NCI-H146 (cell line): ENCODE measurements at regions not wholly inside any gene's neighbourhood (a gene's known extent, or its start where the extent isn't known, plus 50 kb on each side); places are given as distances from the start of the nearest gene placed in this dataset.
A peak's percentile ranks its signal among the peaks of the same experiment; 100 is the strongest.
"Not testable (repeated sequence)": the region's sequence is repeated elsewhere in the genome, so short reads cannot be mapped to it uniquely, and the experiment has no call there.

Experiments used
- DNase-seq: peaks from one replicate; lab custom pipeline; 2025; lab: John Stamatoyannopoulos, UW

DNA sequence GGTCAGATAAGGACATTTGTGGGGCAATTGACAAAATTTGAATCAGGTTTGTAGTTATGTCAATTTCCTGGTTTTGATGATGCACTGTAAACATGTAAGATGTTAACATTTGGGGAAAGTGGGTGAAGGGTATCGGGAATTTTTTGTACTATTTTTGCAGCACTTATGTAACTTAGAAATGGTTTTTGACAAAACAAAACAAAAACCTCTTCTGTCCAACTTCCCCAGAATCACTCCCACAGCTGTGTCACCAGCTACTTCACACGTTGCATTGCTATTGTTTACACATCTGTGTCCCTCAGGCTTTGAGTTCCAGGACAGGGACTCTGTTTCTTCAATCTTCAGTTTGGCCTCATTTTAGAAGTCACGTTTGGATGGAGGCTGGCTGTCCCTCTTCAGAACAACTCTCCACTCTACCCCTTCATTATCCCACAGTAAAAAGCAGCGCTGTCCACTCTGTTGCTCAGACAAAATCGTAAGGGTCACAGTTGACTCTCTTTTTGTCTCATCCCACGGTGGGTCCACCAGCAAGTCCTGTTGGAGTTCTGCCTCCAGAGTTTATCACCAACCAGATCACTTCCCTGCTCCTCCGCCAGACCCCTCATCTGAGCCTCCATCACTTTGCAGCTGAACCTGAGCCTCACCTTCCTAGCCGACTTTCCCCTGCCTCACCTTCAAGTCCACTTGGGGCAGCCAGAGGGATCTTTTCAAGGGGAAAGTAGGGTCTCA, 63.2 kb downstream of the NENF start:
- no peak for DNase-seq

DNA sequence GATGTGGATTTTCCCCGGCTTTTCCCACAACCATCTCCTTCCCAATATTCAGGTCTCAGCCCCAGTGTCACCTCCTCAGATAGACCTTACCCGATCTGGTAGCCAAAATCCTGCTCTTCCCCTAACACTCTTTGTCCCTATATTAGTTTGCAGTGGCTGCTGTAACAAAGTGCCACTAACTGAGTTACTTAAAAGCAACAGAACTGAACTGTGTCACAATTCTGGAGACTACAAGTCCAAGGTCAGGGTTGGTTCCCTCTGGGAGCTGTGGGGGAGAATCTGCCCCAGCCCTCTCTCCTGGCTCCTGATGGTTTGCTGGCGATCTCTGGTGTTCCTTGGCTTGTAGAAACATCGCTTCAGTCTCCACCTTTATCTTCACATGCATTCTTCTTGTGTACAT, 64.0 kb downstream of the NENF start:
- DNase-seq: no peak

DNA sequence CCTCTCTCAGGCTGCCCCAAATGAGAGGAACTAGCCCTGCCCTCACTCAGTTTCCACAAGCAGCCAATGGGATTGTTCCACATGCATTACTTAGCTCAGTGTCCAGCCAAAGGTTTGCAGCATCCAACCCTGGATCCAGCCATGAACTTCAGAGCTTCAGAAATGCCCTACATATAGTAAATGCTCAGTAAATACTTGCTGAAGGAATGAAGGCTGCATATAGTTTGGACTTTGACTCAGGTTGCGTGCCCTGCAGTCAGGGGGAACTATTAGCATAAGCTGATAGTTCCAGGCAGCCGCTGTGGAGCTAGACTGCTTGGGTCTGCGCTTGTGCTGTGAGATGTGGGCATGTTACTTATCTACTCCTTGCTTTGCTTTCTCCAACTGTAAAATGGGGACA, 64.8 kb downstream of the NENF start:
- no peak for DNase-seq

DNA sequence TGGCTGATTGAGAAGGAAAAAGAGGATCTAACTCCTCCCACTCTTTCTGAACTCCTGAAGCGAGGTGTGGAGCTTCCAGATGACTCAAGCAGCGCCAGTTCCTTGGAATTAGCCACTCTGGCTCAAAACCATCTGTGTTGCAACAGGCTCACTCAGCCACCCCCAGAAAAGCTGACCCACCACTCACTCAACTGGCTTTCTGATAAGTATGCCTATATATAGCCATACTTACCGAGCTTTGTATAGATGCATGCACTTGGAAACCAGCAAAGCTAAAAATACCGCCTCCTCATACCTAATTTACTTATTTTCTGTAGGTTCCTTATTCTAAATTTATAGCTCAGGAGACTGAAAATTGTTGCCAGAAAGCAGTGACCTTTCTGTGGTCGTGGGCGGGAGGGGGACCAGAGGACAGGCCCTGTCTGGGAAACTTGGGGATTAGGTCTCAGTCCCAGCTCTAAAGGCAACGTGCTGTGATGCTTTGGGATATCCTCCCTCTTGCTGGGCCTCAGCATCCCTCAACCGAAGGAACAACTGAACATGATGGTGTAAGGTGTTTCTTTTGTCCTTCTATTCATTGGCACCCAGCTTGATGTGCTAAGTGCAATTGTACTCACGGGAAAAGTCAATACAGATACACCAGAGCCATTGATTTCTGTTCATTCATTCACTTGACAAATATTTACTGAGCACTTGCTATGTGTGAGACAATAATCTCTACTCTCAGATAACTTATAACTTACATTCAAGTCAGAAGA, 65.7 kb downstream of the NENF start:
- DNase-seq: peak; percentile 96

DNA sequence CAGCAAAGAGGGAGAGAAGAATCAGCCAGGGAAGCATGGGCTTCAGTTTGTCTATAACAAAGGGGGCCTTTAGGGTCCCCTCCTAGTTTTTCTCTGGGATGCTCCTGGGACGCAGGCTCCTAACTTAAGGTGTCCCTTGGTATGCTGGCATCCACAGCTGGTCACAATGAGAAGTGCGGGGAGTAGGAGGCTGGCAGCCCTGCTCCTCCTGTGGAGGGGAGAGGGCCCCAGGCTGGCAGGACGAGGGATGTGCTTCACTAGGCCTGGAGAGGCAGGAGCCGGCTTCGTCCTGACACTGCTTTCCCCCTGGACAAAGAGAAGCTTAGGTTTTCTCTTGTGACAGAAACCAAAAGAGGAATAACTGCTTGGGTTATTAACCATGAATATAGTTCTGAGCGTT, 67.6 kb downstream of the NENF start:
- DNase-seq: no peak

DNA sequence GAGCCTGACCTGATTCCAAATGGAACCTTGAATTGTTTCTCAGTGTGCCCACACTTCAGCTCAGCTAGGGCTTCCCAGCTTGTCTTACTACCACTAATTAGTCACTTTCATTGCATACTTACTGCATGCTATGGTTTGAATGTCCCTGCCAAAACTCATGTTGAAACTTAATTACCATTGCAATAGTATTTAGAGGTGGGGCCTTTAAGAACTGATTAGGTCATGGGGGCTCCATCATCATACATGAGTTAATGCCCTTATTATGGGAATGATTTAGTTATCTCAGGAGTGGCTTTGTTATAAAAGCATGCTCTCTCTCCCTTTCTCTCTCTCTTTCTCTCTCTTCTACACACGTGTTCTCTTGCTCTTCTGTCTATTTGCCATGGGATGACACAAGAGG, 68.3 kb downstream of the NENF start:
- no peak for DNase-seq

DNA sequence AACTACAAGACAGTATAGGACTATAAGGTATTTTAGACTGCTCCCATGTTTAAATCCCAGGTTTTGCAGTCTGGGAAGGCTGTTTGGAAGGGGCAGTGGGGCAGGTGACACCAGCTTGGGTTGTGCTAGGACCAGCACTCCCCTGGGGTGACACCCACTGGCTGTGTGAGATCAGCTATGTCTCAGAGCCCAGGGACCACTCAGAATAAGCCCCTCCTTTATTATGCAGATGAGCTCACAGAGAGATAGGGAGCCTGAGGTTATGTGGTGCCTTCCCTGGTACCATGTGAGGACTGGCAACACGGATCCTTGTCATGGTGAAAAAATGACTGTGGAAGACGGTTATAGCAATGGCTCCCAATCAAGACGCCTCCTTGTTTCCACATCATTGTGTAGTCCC, 71.0 kb downstream of the NENF start:
- peak; percentile 34 for DNase-seq

DNA sequence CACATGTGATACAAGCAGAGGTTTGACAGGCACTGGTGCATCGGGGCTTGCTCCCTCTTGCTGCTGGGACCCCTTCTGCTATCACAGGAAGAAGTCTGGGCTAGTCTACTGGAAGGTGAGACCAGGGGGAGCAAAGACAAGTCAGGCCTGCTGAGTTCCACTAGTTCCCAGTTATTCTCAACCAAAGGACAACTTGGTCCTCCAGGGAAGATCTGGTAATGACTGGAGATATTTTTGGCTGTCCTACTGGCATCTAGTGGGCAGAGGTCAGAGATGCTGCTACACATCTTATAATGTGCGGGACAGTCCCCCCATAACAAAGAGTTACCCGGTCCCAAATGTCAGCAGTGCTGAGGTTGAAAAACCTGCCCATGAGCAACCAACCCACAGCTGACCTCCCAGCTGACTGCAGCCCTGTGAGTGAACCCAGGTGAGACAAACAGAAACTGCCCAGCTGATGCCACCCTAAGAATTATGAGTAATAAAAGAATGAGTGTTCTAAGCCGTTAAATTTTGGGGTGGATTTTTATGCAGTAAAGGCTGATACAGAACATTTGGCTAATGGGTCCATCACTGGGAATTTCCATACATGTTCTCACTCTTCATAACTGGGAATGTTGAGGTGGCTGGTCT, 71.6 kb downstream of the NENF start:
- no peak for DNase-seq

DNA sequence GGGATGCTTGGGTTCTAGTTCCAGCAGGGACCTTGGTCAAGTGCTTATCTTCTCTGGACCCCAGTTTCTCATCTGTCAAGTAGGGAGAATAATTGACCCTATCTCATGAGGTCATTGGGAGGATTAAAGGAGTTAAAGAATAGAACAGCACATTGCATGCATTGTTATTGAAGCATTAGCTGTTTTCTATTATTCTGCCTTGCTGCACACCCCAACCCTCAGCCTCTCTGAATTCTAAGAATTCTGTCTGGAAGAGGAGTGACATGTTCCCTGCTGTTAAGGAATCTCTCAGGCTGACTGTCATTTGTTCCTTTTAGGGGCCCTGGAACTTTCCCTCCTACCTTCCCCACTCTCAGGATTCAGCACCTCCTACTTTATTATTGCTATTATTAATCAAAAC, 73.9 kb downstream of the NENF start:
- no peak for DNase-seq

DNA sequence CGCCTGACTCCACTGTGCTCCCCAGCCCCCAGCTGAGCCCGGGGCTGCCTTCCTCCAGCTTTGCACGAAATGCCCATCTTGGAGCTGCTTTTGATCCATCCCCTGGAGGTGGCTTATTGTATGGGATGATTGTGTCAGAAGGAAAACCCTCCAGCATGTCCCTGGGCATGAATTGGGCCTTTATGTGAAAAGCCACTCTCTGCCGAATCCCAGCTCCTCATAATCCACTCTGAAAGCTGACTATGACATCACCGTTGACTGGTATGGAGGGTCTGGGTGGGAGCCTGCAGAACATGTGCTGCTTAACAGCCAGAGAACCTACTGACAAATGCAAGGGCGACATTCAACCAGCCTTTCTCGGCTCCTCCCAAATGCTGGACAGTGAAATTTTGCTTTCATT, 74.6 kb downstream of the NENF start:
- DNase-seq: no peak

DNA sequence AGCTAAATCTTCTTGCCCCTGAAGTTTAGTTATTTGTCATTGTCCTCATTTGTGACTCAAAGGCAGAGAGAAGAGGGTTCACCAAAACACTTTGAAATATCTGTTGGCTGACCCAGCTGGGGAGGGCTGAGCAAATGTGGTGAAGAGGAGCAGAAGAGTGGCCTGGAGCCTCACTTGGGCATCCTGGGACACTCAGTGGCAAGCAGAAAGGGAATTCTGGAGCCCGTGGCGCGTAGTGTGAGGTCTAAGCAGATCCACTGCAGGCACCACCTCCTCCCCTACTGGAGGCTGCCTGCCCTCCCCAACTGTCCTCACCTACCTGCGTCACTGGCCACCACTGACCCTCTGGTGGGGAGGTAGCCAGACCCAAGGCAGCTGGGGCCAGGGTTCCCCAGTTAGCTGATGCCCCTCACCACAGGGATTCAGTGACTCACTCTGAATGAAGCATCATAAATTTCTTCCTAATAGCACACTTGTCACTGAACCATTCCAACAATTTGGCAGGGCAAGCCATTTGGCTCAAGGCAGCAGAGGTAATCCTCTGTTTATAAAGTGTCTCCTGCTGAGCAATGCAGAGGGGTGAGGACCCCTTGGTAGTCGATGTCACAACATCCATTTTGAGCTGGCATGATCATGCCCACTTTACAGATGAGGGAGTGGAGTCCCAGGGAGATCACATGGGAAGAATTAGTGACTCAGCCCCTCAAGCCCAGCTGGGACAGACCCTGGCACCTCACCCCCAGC, 80.3 kb downstream of the NENF start:
- DNase-seq: peak; percentile 33

DNA sequence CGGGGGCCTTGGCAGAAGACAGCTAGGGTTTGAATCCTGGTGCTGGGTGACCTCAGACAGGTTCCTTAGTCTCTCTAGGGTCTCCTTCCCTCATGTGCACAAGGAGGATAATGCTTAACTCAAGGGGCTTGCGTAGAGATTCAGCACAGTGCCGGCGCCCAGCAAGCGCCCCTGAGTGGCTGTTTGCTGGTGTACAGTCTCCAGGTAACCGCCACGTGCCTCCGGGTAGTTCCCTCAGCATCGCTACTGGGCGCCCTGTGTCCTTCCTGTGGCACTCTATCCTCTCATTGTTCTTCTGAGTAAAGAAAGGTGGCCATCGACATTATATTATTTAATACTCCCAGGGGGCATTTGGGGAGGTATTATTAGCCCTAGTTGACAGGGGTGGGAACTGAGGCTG, 80.9 kb downstream of the NENF start:
- DNase-seq: no peak

DNA sequence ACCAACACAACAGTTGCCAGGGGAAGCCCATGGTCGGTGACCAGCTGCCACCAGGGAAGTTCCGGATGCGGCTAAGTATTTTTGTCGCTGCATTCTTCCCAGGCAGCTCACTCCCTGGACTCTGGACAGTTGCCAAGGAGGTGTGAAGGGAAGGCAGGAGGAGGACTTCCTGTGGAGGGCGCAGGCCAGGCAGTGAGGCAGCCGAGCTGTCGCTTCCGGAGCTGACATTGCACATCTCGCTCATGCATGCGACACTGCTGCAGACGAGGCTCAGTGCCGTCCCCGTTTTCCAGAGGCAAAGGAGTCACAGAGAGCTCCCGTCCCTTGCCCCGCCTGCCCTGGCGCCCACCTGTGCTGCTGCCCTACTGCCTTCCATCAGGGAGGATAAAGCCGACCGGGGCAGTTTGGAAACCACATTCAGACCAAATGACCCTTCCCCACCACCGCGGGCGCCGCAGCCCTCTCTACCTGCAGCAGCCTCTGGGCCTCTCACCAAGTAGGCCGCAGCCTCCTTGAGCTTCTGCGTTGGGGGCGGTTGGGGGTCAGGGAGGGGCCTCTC, 81.4 kb downstream of the NENF start:
- DNase-seq: peak; percentile 51

DNA sequence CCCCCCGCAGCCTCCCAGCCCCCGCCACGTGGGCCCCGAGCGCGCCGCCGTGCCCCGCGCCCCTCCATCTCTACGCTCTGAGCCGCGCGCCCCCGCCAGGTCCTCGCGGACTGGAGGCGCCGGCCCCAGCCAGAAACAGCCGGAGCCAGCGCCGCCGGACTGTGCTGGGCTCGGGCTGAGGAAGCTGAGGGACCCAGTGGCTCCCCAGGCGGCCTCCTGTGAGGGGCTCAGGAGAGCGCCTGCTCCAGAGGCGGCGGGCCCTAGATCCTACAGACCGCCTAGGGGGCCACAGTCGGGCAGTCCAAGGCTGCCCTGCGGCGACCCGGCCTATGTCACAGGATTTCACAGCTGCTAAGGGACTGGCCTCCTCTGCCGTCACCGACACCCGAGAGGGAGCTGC, 82.1 kb downstream of the NENF start:
- no peak for DNase-seq

DNA sequence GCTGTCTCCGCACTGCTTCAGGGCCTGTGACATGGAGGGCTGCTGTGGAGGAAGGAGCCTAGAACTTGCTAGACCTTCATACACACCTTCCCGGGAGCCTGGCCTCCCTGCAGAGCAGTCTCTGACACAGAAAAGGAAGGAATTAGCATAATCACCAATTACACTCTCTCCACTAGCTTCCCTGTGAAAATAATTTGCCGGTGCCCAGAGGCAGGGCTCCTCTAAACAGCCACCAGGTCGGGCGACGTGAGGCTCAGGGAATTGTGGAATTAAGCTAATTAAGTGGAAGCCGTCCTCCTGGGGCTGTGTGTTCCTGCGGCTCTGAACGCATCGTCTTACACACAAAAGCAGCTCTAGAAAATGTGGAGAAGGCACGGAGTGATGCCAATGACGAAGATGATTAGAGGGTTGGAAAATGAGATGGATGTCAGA, 82.6 kb downstream of the NENF start:
- DNase-seq: peak; percentile 58

DNA sequence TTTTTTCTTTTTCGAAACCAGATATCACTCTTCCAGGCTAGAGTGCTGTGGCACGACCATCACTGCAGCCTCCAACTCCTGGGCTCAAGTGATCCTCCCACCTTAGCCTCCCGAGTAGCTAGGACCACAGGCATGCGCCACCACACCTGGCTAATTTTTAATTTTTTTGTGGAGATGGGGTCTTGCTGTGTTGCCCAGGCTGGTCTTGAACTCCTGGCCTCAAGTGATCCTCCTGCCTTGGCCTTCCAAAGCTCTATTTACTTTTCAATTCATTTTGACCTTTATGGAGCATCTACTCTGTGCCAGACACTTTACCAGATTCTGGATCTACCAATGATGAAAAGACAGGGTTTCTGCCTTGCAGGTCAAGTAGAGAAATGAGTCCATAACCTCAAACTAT, 83.3 kb downstream of the NENF start:
- not testable (repeated sequence) for DNase-seq

DNA sequence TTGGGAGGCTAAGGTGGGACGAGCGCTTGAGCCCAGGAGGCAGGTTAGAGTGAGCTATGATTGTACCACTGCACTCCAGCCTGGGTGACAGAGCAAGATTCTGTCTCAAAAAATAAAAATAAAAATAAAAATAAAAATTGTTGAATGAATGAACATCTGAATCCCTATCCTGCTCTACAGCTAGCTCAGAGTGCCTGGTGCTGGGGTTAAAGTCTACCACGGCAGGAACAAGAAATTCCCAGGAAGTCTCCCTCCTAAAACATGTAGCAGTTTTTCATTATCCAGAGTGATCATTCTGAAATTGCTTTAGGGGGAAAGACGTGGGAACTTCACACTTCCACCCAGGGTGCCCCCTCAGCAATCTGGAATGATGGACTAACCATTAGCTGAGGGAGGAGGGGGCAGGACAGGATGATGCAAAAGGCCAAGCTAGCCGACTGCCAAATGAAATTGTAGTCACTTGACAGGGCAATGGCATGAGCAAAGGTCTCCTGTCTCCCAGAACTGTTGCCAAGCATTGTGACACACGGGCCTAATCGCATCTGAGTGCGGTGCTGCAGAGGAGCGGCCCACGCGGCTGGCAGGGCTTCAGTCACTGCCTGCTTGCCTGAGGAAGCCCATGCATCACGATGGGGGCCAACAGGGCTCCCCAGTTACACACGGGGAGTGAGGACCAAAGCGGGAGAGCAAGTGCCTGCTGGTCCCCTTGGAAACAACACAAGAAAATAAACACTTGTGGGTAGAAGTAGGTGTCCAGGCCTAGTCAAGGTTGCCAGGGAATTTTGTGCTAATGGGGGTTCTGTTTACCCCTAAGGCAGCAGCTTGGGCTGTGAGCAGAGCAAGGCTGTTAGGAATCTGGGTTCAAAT, 85.7 kb downstream of the NENF start:
- DNase-seq: no peak

DNA sequence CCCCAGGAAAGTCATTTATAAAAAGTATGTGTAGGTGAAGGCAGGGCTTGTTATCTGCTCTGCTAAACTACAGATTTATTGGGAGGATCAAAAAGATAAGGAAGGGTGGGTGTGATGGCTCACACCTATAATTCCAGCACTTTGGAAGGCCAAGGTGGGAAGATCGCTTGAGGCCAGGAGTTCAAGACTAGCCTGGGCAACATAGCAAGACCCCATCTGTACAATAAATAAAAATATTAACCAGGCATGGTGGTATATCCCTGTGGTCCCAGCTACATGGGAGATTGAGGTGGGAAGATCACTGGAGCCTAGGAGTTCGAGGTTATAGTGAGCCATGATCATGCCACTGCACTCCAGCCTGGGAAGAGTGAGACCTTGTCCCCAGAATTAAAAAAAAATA, 86.4 kb downstream of the NENF start:
- no peak for DNase-seq

DNA sequence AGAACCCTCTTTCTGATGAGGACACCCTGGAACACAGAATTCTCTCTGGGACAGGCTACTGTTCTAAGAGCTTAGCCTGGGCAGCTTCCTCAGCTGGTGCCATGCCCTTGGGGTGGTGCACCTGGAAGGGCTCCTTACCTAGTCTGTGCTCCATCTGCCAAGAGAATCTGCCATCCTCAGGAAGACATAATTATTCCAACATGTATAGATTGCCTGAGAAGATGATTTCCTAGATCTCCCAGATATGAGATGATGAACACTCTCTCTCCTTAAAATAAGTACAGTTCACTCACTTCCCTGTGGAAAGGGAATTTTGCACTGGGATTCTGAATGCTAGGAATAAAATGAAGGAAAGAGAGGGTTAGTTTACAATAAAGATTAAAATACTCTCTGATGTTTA, 87.6 kb downstream of the NENF start:
- DNase-seq: no peak

DNA sequence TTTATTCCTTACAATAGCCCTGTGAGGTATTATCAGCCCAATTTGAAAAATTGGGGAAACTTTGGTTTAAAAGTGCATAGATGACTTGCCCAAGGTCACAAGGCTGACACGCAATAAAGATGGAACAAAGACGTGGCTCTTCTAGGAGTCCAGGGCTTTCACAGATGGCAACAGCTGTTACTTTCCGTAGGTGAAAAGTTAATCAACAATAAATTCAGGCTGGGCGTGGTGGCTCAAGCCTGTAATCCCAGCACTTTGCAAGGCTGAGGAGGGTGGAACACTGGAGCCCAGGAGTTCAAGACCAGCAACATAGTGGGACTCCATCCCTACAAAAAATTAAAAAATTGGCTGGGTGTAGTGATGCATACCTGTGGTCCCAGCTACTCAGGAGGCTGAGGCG, 87.8 kb upstream of the ATF3 start:
- DNase-seq: no peak

DNA sequence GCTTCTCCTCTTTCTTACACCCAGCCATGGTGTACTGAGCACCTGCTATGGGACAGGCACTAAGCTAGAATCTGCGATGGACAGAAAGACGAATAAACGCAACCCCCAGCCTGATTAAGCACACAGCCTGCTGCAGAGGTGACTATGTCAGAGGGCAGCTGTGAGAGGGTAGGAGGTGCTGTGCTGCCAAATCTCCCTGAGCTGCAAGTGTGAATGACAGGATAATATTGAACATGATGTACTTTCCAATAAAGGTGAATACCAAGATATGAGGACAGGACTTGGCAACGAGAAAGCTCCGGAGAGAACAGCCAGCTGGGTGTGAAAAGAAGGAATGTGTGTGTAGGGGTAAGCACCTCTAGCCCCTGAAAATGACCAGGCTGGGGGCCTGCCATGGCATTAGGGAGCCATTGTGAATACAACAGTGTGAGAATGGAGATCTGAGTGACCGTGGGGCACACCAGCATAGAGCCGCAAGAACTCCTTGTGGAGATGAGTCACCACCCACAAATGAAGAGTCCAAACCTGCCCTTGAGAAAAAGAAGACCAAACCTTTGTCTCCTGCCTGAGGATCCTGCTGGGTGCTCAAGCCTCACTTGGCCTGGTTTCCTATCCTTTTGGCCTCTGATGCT, 83.0 kb upstream of the ATF3 start:
- DNase-seq: no peak
